ENCODE measurements at regions not wholly inside any gene's neighbourhood (a gene's known extent, or its start where the extent isn't known, plus 50 kb on each side); places are given as distances from the start of the nearest gene placed in this dataset.

DNA sequence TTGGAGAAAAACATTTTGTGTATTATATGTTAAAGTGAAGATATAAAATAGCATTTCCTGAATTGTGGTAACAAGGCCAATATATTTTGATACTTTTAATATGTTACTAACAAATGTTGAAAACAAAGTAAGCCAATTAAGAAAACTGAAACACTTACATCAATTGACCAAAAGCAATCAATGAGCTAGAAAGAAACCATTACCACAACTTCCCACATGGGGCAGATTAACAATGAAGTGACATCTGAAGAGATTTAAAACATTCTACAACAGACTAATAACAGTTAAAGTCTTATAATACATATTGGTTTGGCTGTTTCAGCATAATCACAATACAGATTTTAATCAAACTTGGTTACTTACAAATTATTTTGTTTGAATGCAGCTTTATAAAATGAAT, 282.4 kb upstream of the NETO1 start:
- TF ChIP-seq ZFX (IDR thresholded peaks at IDR 0.05; ENCODE audit: borderline replicate concordance): no peak
- TF ChIP-seq, protein P1, sequence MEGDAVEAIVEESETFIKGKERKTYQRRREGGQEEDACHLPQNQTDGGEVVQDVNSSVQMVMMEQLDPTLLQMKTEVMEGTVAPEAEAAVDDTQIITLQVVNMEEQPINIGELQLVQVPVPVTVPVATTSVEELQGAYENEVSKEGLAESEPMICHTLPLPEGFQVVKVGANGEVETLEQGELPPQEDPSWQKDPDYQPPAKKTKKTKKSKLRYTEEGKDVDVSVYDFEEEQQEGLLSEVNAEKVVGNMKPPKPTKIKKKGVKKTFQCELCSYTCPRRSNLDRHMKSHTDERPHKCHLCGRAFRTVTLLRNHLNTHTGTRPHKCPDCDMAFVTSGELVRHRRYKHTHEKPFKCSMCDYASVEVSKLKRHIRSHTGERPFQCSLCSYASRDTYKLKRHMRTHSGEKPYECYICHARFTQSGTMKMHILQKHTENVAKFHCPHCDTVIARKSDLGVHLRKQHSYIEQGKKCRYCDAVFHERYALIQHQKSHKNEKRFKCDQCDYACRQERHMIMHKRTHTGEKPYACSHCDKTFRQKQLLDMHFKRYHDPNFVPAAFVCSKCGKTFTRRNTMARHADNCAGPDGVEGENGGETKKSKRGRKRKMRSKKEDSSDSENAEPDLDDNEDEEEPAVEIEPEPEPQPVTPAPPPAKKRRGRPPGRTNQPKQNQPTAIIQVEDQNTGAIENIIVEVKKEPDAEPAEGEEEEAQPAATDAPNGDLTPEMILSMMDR (IDR thresholded peaks at IDR 0.05): no peak

DNA sequence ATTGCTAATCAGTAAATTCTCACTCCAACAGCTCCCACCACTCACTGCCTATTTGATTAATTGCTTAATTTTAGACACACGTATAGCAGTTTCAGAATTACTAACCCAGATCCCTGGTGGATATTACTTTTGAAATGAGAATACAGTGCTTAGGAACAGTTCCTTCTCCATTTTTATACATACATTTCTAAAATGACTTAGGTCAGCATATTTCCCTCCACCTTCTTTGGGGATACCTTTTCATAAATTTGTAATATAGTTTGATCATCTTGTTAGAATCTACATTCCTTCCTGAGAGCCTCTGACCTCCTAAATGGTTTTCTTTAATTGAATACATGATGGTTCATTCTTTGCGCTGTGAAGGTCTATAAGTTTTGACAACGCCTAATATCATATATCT, 279.8 kb upstream of the NETO1 start:
- TF ChIP-seq ZFX (IDR thresholded peaks at IDR 0.05; ENCODE audit: borderline replicate concordance): no peak
- H3K27ac ChIP-seq: no peak overlapping the region

More for the DNA sequence above, 282.4 kb upstream of the NETO1 start:
- no peak overlapping the region for H3K27ac ChIP-seq

DNA sequence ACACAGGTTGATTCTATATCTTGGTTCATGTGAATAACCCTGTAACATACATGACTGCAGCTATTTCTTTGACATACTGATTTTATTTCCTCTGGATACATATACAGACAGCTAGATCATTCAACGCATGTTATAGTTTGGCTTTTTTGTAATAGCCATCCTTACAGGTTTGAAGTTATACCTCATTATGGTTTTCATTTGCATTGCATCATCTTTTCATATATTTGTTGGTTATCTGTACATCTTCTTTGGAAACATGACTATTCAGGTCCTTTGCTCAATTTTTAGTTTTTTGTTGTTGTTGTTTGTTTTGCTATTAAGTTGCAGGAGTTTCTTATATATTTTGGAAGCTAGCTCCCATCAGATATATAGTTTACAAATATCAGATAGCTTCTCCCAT, 276.2 kb upstream of the NETO1 start:
- no peak overlapping the region for H3K27ac ChIP-seq
- TF ChIP-seq, protein P1 (IDR thresholded peaks at IDR 0.05): no peak
- no peak for TF ChIP-seq ZFX (IDR thresholded peaks at IDR 0.05; ENCODE audit: borderline replicate concordance)

DNA sequence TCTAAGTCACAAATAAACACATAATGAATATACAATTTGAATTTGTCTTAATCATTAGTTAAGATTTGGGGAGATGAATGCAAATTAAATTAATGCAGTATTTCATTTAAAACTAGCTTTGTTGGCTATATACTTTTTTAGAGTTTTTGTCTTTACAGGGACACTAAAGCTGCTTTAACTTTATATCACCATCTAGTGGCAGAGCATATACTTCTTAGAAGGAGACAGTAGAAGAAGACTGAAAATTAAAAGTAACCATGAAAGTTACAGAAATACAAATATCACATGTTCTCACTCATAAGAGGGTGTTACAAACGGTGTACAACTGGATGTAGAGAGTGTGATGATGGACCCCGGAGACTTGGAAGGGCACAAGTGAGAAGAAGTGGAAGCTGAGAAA, 268.3 kb upstream of the NETO1 start:
- TF ChIP-seq, protein P1 (IDR thresholded peaks at IDR 0.05): peak; percentile 76
- TF ChIP-seq ZFX (IDR thresholded peaks at IDR 0.05; ENCODE audit: borderline replicate concordance): no peak
- no peak overlapping the region for H3K27ac ChIP-seq

DNA sequence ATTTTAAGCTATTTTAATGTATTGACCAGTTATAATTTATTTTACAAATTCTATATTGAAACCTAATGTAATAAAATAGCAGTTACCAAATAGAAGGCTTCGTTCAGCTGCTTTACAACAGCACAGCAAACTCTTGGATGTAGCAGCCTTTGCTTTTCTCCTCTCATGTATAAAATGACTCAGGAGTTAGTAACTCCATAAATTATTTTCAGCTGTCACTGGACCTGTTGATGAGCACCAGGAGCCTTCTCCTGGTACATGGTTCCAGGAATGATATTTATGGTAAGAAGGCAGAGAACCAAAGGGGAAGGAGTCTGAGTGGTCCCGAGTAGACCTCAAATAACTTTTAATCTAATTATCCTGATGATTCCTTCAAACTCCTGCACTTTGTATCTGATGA, 256.4 kb upstream of the NETO1 start:
- no peak overlapping the region for H3K27ac ChIP-seq
- TF ChIP-seq ZFX (IDR thresholded peaks at IDR 0.05; ENCODE audit: borderline replicate concordance): no peak
- TF ChIP-seq, protein P1 (IDR thresholded peaks at IDR 0.05): no peak

DNA sequence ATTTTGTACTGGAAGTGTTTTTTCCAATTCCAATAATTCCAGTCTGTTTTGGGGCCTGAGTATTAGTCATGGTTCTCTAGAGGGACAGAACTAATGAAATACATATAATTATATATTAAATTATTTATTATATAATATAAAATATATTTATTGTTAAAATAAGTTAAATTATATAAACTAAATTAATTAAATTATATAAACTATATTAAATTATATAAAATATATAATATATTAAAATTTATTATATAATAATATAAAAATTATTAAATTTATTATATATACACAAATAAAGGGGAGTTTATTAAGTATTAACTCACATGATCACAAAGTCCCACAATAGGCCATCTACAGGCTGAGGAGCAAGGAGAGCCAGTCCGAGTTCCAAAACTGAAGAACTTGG, 253.4 kb upstream of the NETO1 start:
- no peak for TF ChIP-seq ZFX (IDR thresholded peaks at IDR 0.05; ENCODE audit: borderline replicate concordance)
- TF ChIP-seq, protein P1 (IDR thresholded peaks at IDR 0.05): no peak
- H3K27ac ChIP-seq: no peak overlapping the region

DNA sequence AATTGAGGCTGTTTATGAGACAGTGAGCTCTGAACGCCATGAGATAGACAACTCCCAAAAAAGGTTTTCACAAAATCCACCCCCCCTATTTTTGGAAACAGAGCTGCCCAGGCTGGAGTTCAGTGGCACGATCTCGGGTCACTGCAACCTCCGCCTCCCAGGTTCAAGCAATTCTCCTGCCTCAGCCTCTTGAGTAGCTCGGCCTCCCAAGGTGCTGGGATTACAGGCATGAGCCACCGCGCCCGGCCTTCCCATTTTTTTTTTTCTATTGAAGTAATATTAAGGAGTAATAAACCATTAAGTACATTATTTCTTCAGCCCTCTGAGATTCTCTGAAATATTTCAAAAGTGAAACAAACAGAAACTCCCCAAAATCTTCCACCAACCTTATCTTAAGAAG, 252.8 kb upstream of the NETO1 start:
- TF ChIP-seq, protein P1 (IDR thresholded peaks at IDR 0.05): no peak
- TF ChIP-seq ZFX (IDR thresholded peaks at IDR 0.05; ENCODE audit: borderline replicate concordance): no peak
- no peak overlapping the region for H3K27ac ChIP-seq

DNA sequence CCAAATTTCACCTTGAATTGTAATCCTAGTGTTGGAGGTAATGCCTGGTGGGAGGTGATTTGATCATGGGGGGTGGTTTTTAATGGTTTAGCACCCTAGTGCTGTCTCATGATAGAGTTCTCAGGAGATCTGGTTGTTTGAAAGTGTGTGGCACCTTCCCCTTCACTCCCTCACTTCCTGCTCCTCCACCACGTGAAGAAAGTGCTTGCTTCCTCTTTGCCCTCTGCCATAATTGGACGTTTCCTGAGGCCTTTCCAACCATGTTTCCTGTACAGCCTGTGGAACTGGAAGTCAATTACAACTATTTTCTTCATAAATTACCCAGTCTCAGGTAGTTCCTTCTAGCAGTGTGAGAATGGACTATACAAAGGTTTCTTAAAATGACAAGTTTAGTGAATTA, 251.8 kb upstream of the NETO1 start:
- no peak overlapping the region for H3K27ac ChIP-seq
- TF ChIP-seq, protein P1 (IDR thresholded peaks at IDR 0.05): no peak
- TF ChIP-seq ZFX (IDR thresholded peaks at IDR 0.05; ENCODE audit: borderline replicate concordance): no peak

All from 22Rv1 (cell line).